ENCODE measurements at regions not wholly inside any gene's neighbourhood (a gene's known extent, or its start where the extent isn't known, plus 50 kb on each side); places are given as distances from the start of the nearest gene placed in this dataset.
"Not testable (repeated sequence)": the region's sequence is repeated elsewhere in the genome, so short reads cannot be mapped to it uniquely, and the experiment has no call there.

DNA sequence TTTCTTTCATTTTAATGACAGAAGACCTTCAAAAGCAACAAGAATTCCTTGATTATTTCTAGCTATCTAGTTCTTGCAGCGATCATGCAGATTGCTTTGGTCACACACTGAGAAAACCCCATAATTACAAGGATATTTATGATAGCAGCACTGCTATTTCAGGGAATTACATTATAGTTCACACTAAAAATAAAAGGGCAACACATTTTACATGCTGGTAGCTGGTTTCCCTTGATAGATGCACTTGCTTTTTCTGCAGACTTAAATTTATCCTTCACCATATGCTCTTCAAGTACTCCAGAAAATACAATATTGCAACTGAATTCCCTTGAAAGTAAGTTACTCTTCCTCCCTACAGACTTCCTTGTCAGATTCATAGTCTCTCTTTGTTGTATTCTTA is 751.1 kb downstream of the CCDC85A start:
- DNase-seq (ENCODE audit: extremely low read depth, low read depth, low spot score) = no peak

DNA sequence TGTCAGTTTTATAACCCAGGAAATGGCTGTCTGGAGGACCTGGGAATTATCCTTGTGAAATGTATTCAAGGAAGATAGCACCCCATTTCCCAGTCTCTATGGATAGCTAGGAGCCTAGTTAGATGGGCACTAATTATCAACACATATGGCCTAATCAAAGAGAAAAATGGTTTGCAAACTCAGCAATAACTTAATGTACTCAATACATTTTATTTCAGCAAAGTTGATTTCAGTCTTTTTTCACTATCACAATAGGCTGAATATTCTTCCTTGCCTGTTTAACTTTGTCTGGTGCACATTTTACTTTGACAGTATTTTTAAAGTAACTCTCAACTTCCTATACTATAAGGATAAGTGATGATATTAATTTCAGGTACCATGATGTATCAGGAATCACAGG is 756.3 kb downstream of the CCDC85A start:
- DNase-seq (ENCODE audit: extremely low read depth, low read depth, low spot score) = no peak

DNA sequence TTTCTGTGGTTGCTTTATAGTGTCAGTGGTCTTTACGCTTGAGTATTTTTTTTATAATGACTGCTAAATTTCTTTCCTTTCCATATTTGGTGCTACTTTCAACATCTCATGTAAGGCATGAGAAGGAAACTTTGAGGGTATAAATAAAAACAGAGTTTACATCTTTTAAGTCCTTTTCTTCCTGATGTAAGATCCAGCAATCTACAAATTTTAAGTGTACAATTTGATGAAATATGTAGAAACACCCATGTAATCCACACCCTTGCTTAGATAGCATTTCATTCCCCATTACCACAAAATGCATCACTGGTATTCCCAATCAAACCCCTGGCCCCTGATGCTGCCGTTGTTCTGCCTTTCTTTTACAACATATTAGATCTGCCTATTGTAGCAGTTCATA is 769.1 kb downstream of the CCDC85A start:
- no peak for DNase-seq (ENCODE audit: extremely low read depth, low read depth, low spot score)

DNA sequence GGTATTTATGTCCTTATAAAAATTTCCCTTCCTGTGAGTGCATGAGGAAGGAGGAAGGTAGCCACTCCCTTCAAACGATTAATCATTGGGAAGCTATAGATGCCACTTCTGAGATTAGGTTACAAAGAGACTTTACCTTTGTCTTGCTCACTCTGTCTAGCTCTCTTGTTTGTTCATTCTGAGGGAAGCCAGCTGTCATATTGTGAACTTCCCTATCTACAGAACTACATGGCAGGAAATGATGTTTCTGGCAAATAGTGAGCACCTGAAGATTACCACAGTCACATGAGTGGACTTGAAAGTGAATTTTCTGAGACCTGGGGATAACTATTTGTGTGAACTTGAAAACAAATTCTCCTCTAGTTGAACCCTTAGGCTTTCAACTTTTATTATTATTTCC is 776.8 kb downstream of the CCDC85A start:
- no peak for DNase-seq (ENCODE audit: extremely low read depth, low read depth, low spot score)

DNA sequence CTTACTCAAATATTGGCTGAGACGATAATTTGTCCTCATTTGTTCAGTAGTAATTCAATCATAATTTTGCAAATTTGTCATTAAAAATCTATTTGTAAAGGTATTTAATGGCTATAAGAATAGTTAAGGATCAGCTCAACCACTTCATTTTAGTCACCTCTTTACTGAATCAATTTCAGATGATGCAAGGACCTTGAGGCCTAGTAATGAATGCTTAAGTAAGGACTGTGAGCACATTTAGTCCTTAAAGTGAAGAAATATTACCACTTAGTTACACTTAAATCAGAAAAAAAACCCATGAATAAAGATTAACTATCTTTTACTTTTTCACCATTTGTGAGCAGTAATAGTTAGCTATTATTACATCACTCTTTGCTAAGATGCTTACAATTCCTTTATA is 778.9 kb downstream of the CCDC85A start:
- no peak for DNase-seq (ENCODE audit: extremely low read depth, low read depth, low spot score)

DNA sequence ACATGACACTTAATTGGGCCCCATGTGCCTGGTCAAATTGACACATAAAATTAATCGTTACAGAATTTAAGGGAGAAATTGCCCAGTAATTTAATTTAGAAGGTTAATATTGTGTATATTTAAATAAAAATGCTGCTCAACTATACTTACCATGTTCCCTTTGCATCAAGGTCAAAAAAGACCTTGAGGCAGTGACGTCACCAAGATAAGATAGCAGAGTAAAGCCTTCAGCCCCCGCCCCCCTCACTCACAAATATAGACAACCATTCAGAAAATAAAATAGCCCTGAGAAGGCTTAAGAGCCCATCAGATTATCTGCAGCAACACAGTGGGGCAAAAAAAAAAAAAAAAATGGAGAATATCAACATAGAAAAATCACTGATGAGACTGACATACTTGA is 785.7 kb downstream of the CCDC85A start:
- no peak for DNase-seq (ENCODE audit: extremely low read depth, low read depth, low spot score)

DNA sequence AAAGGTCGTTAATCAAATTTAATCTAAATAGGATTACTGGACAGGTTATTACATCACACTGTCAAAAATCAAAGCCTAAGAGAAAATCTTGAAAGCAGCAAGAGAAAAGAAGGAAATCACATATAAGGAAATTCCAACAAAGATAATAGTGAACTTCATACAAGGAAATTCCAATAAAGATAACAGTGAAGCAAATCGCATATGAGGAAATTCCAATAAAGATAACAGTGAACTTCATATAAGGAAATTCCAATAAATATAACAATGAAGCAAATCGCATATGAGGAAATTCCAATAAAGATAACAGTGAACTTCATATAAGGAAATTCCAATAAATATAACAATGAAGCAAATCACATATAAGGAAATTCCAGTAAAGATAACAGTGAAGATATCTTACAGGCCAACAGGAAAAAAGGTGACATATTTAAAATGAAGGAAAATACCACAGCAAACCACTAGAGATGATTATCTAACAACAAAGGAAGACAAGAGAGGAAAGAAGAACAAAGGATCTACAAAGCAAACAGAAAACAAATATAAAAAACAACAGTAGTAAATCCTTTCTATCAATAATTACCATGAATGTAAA is 787.7 kb downstream of the CCDC85A start:
- DNase-seq (ENCODE audit: extremely low read depth, low read depth, low spot score) = no peak

DNA sequence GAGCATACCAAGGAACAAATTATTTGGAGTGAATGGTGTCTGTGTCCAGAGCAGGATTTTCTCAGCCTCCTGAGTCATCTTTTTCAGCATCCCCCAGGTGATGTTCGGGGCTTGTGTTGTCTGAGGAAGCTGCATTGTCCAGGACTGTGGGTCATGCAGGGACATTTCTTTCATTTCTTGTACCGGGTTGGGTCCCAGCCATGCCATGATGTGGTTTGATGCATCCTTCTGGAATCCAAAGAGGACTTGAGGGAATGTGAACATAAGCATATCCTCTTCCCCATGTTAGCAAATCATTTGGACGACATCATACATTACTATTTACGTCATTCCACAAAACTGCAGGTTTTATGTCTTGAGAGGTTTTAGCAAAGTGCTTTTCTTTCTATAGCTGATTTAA is 797.8 kb downstream of the CCDC85A start:
- DNase-seq (ENCODE audit: extremely low read depth, low read depth, low spot score) = no peak

DNA sequence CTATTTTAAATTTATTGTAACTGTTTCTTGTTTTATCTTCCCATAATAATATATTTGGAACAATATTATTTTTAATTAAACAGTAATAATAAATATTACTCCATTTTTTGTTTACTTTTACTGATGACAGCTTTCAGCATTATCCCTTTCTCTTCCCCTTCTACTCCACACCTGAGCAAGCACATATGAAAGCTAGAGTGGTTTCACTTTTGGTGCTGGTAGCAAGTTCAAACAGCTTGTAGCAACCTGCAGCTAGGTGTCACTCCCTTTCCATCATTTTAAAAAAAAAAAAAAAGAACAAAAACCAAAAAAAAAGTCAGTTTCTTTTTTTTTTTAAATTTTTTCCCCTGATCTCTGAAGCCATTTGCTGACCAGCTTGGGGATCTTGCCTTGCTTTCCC is 801.8 kb downstream of the CCDC85A start:
- no peak for DNase-seq (ENCODE audit: extremely low read depth, low read depth, low spot score)

DNA sequence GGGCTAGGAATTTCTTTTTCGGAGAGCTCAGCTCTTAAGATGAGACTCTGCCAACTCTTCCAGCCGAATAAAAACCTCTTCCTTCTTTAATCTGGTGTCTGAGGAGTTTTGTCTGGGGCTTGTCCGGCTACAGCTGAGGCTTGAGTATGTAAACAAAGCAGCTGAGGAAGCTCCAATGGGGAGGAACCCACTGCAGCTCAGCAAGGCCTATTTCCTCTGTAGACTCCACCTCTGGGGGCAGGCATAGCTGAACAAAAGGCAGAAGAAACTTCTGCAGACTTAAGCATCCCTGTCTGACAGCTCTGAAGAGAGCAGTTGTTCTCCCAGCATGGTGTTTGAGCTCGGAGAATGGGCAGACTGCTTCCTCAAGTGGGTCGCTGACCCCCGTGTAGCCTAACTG is 838.7 kb downstream of the CCDC85A start:
- DNase-seq (ENCODE audit: extremely low read depth, low read depth, low spot score) = no peak

DNA sequence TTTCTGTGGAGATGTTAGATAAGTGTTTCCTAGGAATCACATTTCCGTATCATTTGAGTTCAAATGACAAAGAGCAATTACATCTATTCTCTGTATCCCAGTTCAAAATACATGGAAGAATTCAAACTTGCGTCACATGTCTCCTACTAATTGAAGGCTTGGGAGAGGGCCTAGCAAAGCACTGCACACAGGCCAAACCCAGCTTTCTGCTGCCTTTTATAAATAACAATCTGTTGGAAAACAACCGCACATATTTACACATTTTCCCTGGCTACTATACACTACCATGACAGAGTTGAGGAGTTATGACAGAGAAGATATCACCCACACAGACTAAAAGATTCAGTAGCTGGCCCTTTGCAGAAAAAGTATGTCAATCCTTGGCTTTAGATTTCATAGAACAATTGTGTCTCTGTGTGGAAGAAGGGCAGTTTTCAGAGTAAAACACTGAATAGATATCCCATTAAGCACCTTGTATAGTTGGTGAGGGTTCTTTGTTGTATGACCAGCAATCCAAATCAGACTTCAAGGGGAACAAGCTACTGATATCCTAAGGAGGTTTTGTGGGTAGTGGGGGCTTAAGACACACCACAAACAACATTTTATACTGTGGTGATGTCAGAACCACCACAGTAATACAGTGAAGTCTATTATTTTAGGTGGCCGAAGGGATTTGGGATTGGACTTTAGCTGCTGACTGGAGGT is 861.3 kb downstream of the CCDC85A start:
- DNase-seq (ENCODE audit: extremely low read depth, low read depth, low spot score) = no peak

DNA sequence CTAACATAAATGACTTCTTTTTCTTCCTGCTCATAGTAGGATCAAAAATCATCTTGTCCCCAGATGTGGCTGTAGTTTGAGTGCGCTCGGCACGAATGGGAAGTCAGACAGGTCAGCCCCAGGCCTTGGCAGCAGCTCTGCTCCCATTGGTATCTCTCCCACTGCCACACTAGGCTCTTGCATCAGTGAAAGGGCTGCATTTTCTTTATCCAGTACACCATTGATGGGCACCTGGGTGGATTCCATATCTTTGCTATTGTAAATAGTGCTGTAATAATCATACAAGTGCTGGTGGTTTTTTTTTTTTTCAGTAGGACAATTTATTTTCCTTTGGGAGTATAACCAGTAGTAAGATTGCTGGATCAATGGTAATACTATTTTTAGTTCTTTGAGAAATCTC is 865.5 kb downstream of the CCDC85A start:
- DNase-seq (ENCODE audit: extremely low read depth, low read depth, low spot score) = no peak

DNA sequence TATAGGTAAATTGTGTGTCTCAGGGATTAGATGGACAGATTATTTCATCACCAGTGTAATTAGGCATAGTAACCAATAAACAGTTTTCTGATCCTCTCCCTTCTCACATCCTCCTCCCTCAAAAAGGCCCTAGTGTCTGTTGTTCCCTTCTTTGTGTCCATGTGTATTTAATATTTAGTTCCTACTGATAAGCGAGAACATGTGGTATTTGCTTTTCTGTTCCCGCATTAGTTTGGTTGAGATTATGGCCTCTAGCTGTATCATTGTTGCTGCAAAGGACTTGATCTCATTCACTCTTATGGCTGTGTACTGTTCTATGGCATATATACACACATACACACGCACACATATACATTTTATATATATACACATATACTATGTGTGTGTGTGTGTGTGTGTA is 866.2 kb downstream of the CCDC85A start:
- no peak for DNase-seq (ENCODE audit: extremely low read depth, low read depth, low spot score)

DNA sequence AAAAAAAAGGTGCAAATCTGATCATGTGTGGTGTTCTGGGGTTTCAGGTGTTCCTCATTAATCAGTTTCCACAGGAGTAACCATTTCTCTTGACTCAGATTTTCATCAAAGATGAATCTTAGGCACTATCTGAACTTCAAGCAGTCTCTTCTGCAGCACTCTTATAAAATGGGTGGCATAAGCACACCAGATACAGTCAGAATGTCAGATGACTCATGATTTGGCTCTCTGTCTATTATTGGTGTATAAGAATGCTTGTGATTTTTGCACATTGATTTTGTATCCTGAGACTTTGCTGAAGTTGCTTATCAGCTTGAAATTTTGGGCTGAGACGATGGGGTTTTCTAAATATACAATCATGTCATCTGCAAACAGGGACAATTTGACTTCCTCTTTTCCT is 882.5 kb downstream of the CCDC85A start:
- not testable (repeated sequence) for DNase-seq (ENCODE audit: extremely low read depth, low read depth, low spot score)

DNA sequence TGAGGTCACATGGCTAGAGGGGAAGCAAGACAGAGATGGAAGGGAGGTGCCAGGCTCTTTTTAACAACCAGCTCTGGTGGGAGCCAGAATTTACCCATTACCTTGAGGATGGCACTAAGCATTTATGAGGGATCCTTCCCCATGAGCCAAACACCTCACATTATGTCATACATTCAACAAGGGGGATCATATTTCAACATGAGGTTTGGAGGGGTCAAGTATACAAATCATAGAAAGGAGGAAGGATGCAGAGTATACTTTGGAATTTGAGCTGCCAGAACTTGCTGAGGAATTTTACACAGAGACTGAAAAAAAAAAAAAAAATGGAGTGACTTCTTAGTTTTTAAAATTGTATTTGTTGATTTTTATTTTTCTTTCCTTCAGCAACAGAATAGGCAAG is 891.4 kb downstream of the CCDC85A start:
- no peak for DNase-seq (ENCODE audit: extremely low read depth, low read depth, low spot score)

DNA sequence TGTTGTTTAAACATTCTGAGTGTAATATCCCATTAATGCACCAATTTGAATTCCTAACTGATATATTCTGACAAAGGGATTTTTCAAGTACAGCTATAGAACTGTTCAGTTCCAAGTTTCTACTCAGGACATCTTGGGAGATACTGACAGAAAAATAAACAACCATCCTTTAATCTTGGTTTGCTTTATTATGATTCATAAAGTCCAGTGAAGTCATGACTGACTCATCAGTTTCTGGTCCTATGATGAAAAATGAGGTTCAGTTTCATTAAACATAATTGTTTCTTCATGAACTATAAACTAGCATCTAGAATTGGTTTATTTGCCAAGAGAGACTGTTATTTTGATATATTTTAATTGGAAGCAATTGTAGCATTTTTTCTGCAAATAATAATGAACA is 896.2 kb downstream of the CCDC85A start:
- no peak for DNase-seq (ENCODE audit: extremely low read depth, low read depth, low spot score)

DNA sequence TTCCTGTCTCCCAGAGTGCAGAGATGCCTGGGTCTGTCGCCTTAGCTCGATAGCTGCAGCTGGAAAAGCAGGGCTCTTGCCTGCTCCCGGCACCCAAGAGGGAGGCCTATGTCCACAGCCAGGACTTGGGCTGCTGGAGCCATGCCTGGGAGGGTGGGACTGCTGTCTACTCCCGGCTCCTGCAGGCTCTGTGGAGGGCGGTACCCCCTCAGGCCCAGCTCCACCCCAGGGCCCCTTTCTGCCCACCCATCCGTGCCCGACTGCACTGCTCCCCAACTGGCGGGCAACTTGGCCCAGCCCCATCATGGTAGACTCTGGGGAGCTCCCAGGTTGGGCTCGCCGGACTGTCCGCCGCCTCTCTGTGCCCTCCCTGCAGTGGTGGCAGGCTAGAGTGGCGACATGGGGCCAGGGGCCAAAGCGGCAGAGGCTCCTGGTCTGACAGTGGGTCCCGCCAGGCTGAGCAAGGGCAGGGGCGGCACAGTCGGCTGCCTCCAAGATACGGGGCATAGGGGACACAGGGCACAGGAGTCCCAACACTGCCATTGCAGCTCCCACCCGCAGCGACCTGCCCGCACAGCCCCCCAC is 901.0 kb downstream of the CCDC85A start:
- DNase-seq (ENCODE audit: extremely low read depth, low read depth, low spot score) = no peak

DNA sequence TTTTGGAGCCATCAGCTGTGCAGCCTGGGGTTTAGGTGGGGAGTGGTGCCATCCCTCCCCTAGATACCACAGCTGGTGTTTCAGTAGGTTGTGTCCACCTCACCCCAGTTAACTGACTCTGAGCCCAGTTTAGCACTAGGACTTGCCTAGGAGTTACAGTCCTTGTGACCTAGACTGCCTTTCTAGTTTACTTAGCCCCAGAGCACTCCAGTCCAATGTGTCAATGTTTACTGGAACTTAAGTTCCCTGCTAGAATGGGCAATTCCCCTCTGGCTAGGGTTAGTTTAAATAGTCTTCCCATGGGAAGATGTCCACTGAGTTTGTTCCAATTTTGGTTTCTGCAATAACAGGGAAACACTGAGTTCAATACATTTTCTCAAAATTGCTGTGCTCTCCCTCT is 909.2 kb downstream of the CCDC85A start:
- DNase-seq (ENCODE audit: extremely low read depth, low read depth, low spot score) = no peak

DNA sequence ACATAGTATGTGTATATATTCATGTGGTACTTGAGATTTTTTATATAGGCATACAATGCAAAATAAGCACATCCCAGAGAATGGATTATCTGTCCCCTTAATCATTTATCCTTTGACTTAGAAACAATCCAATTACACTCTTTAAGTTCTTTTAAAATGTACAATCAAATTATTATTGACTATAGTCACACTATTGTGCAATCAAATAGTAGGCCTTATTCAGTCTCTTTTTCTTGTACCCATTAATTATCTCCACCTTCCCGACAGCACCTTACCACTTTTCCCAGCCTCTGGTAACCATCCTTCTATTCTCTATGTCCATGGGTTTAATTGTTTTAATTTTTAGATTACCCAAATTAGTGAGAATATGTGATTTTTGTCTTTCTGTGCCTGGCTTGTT is 914.1 kb downstream of the CCDC85A start:
- no peak for DNase-seq (ENCODE audit: extremely low read depth, low read depth, low spot score)

DNA sequence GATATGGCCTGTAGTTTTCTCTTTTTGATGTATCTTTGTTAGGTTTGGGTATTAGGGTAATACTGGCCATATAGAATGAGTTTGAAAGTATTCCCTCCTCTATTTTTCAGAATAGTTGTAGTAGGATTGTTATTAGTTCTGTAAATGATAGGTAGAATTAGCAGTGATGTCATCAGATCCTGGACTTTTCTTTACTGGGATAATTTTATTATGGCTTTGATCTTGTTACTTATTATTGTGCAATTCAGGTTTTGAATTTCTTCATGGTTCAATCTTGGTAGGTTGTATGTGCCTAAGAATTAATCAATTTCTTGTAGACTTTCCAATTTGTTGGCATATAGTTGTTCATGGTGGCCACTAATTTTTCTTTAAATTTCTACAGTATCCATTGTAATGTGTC is 916.6 kb downstream of the CCDC85A start:
- no peak for DNase-seq (ENCODE audit: extremely low read depth, low read depth, low spot score)

DNA sequence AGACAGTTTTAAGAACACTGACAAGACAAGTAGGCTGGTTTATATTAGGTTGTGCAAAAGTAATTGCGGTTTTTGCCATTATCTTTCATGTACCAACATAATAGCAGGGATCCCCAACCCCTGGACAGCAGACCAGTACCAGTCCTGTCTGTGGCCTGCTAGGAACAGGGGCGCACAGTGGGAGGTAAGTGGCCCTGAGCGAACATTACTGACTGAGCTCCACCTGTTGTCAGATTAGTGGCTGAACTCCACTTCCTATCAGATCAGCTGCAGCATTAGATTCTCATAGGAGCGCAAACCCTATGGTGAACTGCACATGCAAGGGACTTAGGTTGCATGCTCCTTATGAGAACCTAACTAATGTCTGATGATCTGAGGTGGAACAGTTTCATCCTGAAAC is 921.9 kb downstream of the CCDC85A start:
- no peak for DNase-seq (ENCODE audit: extremely low read depth, low read depth, low spot score)

DNA sequence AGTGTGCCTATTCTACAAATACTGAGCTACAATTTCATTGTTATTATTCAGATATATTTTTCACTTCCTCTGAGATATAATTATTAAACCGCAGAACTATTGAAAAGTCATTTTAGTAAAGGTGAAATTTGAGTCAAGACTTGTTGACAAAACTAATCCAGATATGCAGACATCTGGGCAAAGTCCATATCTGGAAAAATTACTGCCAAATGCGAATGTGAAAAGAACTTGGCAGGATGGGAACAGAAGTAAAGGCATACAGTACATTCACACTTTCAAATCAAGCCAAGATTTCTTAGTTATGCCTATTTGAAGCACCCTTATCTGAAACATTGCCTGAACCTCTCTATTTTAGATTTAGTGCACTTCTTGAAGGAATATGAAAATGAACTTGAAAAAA is 923.6 kb downstream of the CCDC85A start:
- no peak for DNase-seq (ENCODE audit: extremely low read depth, low read depth, low spot score)

DNA sequence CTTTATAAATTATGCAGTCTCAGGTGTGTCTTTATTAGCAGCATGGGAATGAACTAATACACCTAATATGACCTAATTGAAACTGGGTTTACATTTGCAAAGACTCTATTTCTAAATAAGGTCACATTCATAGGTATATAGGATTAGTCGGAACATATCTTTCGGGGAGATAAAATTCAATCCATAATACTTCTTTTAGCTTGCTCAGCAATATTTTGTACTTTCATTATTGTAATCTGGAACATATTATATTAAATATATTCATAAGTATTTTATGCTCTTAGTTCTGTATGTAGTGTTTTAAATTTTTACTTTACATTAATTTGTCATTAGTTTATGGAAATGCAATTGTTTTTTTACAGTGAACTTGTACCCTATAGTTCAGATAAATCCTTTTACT is 927.7 kb downstream of the CCDC85A start:
- DNase-seq (ENCODE audit: extremely low read depth, low read depth, low spot score) = no peak
